HepG2 (cell line): ENCODE measurements at regions not wholly inside any gene's neighbourhood (a gene's known extent, or its start where the extent isn't known, plus 50 kb on each side); places are given as distances from the start of the nearest gene placed in this dataset.

Source experiments
- ARID5B ChIP-seq: IDR thresholded peaks from 2 replicates; pipeline ENCODE4 v1.4.0; 2020; ENCODE audit warnings: mild to moderate bottlenecking, missing genetic modification reagents
- ATF2 ChIP-seq: sonication (generic); formaldehyde crosslinking; IDR thresholded peaks from 2 replicates; pipeline ENCODE4 v1.4.0; 2020; ENCODE audit warnings: missing genetic modification reagents
- ELF3 ChIP-seq: IDR thresholded peaks from 2 replicates; pipeline ENCODE4 v1.6.1; 2016; ENCODE audit warnings: missing genetic modification reagents, missing compliant biosample characterization
- GATAD2A ChIP-seq: IDR thresholded peaks from 2 replicates; pipeline ENCODE4 v1.6.1; 2016
- KDM5A ChIP-seq: fragments of 200-600 bp; sonication (generic); IDR thresholded peaks from 2 replicates; pipeline ENCODE4 v1.7.0; 2018; ENCODE audit warnings: antibody characterized with exemption, mild to moderate bottlenecking, low read length, borderline replicate concordance
- MIER3 ChIP-seq: IDR thresholded peaks from 2 replicates; pipeline ENCODE4 v1.6.1; 2016; ENCODE audit warnings: missing compliant biosample characterization, borderline replicate concordance
- MXI1 ChIP-seq: IDR thresholded peaks from 3 replicates; pipeline ENCODE4 v1.6.1; 2012; ENCODE audit warnings: low read depth, low read length, inconsistent platforms, borderline replicate concordance
- NR2F1 ChIP-seq, 2 experiments: fragments of 450-650 bp in 1 of 2; formaldehyde crosslinking in 1 of 2; IDR thresholded peaks; 2 replicates each; pipeline versions ENCODE4 v1.5.0 to v1.6.1; 2016 to 2020; ENCODE audit warnings: mild to moderate bottlenecking in 1 of 2, missing compliant biosample characterization in 1 of 2, missing genetic modification reagents in 1 of 2, moderate library complexity in 1 of 2
- NR2F6 ChIP-seq, 2 experiments: IDR thresholded peaks; 2 replicates each; pipeline ENCODE4 v1.6.1; 2016; ENCODE audit warnings: antibody characterized with exemption in 1 of 2, mild to moderate bottlenecking in 1 of 2
- RXRB ChIP-seq: IDR thresholded peaks from 2 replicates; pipeline ENCODE4 v1.6.1; 2016; ENCODE audit warnings: borderline replicate concordance, missing genetic modification reagents, missing compliant biosample characterization
- SMAD3 ChIP-seq: sonication (generic); formaldehyde crosslinking; IDR thresholded peaks from 2 replicates; pipeline ENCODE4 v1.4.0; 2020; ENCODE audit warnings: missing genetic modification reagents
- ZBTB25 ChIP-seq: IDR thresholded peaks from 2 replicates; pipeline ENCODE4 v1.6.1; 2018; ENCODE audit warnings: missing genetic modification reagents
- ZFP91 ChIP-seq: sonication (generic); formaldehyde crosslinking; IDR thresholded peaks from 2 replicates; pipeline ENCODE4 v1.9.0; 2022; ENCODE audit warnings: missing genetic modification reagents, mild to moderate bottlenecking, borderline replicate concordance
- ZGPAT ChIP-seq: IDR thresholded peaks from 2 replicates; pipeline ENCODE4 v1.6.1; 2016; ENCODE audit warnings: mild to moderate bottlenecking
- ZNF160 ChIP-seq: sonication (generic); formaldehyde crosslinking; IDR thresholded peaks from 2 replicates; pipeline ENCODE4 v1.8.0; 2022; ENCODE audit warnings: mild to moderate bottlenecking, inconsistent platforms, missing genetic modification reagents
- ZNF230 ChIP-seq: sonication (generic); formaldehyde crosslinking; IDR thresholded peaks from 2 replicates; pipeline ENCODE4 v1.4.0; 2020; ENCODE audit warnings: mild to moderate bottlenecking, missing genetic modification reagents
- ZNF260 ChIP-seq: sonication (generic); formaldehyde crosslinking; IDR thresholded peaks from 2 replicates; pipeline ENCODE4 v1.4.0; 2020; ENCODE audit warnings: missing genetic modification reagents, low read depth, mild to moderate bottlenecking, borderline replicate concordance

- TF ChIP-seq ARID5B (CRISPR knock-in tag) = peak; percentile 86
- TF ChIP-seq KDM5A = no peak
- no peak for TF ChIP-seq MXI1
- TF ChIP-seq NR2F1 (CRISPR knock-in tag; IDR thresholded peaks at IDR 0.05) = peak; percentile 74 to 93
- TF ChIP-seq MIER3 (CRISPR knock-in tag) = no peak; the same call in 1 of the 2 replicates
- TF ChIP-seq ZGPAT (CRISPR knock-in tag) = peak; percentile 39; the same call in 1 of the 2 replicates
- TF ChIP-seq ATF2 (CRISPR knock-in tag) = 0 out of 2 replicates have a peak, but pooled peaks have one; percentile 22
- peak; percentile 51; the same call in 1 of the 2 replicates for TF ChIP-seq ELF3 (CRISPR knock-in tag)
- no peak for TF ChIP-seq ZNF260 (CRISPR knock-in tag)
- TF ChIP-seq ZFP91 = no peak
- no peak for TF ChIP-seq ZNF230 (CRISPR knock-in tag)
- no peak for TF ChIP-seq ZNF160 (CRISPR knock-in tag)
- peak; percentile 78; the same call in 1 of the 2 replicates for TF ChIP-seq NR2F6 (IDR thresholded peaks at IDR 0.05)
- TF ChIP-seq NR2F6 (CRISPR knock-in tag; IDR thresholded peaks at IDR 0.05) = peak; percentile 83
- TF ChIP-seq ZBTB25 (CRISPR knock-in tag) = no peak; the same call in 1 of the 2 replicates
- TF ChIP-seq SMAD3 = 0 out of 2 replicates have a peak, but pooled peaks have one; percentile 36
- peak; percentile 76 for TF ChIP-seq GATAD2A (CRISPR knock-in tag)
- TF ChIP-seq RXRB = peak; percentile 79; the same call in 1 of the 2 replicates
Observed at GRCh38 chr2:138421315-138421970, 80.1 kb upstream of the SPOPL start (continued).
